HepG2 (cell line): ENCODE measurements at regions not wholly inside any gene's neighbourhood (a gene's known extent, or its start where the extent isn't known, plus 50 kb on each side); places are given as distances from the start of the nearest gene placed in this dataset.

ENCODE experiments used
- TF ChIP-seq, protein P1 (sequence below): sonication (generic); formaldehyde crosslinking; IDR thresholded peaks from one replicate; pipeline ENCODE4 v1.5.1; 2020; ENCODE audit warnings: mild to moderate bottlenecking, missing genetic modification reagents; ENCODE audit errors: not compliant biosample characterization
- TF ChIP-seq, protein P2 (sequence below): sonication (generic); formaldehyde crosslinking; IDR thresholded peaks from 2 replicates; pipeline ENCODE4 v1.4.0; 2020; ENCODE audit warnings: mild to moderate bottlenecking, missing genetic modification reagents, borderline replicate concordance

DNA sequence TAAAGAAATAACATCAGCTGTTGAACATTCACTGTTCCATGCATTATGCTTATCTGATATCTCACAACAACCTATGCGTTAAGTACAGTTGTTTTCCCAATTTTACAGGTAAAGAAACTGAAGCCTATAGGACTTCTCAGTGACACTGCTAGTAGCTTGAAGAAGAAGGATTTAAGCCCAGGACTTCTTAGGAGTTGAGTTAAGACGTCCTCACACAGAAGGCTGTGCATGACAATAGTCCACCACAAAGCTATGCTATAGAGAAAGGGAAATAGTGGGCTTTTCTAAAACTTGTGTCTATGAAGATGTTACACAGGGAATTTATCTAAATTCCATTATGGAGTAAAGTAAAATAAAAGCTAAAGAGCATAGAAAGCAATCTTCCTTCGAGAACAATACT is 120.5 kb upstream of the RASSF8 start:
- TF ChIP-seq, protein P1, sequence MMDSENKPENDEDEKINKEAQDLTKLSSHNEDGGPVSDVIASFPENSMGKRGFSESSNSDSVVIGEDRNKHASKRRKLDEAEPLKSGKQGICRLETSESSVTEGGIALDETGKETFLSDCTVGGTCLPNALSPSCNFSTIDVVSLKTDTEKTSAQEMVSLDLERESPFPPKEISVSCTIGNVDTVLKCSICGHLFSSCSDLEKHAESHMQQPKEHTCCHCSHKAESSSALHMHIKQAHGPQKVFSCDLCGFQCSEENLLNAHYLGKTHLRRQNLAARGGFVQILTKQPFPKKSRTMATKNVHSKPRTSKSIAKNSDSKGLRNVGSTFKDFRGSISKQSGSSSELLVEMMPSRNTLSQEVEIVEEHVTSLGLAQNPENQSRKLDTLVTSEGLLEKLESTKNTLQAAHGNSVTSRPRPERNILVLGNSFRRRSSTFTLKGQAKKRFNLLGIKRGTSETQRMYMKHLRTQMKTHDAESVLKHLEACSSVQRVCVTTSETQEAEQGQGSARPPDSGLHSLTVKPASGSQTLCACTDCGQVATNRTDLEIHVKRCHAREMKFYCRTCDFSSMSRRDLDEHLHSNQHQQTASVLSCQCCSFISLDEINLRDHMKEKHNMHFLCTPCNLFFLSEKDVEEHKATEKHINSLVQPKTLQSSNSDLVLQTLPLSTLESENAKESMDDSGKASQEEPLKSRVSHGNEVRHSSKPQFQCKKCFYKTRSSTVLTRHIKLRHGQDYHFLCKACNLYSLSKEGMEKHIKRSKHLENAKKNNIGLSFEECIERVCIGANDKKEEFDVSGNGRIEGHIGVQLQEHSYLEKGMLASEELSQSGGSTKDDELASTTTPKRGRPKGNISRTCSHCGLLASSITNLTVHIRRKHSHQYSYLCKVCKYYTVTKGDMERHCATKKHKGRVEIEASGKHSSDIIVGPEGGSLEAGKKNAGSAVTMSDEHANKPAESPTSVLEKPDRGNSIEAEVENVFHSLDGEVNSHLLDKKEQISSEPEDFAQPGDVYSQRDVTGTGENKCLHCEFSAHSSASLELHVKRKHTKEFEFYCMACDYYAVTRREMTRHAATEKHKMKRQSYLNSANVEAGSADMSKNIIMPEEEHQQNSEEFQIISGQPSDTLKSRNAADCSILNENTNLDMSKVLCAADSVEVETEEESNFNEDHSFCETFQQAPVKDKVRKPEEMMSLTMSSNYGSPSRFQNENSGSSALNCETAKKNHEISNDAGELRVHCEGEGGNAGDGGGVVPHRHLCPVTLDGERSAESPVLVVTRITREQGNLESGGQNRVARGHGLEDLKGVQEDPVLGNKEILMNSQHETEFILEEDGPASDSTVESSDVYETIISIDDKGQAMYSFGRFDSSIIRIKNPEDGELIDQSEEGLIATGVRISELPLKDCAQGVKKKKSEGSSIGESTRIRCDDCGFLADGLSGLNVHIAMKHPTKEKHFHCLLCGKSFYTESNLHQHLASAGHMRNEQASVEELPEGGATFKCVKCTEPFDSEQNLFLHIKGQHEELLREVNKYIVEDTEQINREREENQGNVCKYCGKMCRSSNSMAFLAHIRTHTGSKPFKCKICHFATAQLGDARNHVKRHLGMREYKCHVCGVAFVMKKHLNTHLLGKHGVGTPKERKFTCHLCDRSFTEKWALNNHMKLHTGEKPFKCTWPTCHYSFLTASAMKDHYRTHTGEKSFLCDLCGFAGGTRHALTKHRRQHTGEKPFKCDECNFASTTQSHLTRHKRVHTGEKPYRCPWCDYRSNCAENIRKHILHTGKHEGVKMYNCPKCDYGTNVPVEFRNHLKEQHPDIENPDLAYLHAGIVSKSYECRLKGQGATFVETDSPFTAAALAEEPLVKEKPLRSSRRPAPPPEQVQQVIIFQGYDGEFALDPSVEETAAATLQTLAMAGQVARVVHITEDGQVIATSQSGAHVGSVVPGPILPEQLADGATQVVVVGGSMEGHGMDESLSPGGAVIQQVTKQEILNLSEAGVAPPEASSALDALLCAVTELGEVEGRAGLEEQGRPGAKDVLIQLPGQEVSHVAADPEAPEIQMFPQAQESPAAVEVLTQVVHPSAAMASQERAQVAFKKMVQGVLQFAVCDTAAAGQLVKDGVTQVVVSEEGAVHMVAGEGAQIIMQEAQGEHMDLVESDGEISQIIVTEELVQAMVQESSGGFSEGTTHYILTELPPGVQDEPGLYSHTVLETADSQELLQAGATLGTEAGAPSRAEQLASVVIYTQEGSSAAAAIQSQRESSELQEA (CRISPR knock-in tag), result no peak
- TF ChIP-seq, protein P2, sequence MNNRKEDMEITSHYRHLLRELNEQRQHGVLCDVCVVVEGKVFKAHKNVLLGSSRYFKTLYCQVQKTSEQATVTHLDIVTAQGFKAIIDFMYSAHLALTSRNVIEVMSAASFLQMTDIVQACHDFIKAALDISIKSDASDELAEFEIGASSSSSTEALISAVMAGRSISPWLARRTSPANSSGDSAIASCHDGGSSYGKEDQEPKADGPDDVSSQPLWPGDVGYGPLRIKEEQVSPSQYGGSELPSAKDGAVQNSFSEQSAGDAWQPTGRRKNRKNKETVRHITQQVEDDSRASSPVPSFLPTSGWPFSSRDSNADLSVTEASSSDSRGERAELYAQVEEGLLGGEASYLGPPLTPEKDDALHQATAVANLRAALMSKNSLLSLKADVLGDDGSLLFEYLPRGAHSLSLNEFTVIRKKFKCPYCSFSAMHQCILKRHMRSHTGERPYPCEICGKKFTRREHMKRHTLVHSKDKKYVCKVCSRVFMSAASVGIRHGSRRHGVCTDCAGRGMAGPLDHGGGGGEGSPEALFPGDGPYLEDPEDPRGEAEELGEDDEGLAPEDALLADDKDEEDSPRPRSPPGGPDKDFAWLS (CRISPR knock-in tag), result no peak
